NOMO-1 treated with dmso at 0.1 percent for 144 hours (cell line): ENCODE measurements at regions not wholly inside any gene's neighbourhood (a gene's known extent, or its start where the extent isn't known, plus 50 kb on each side); places are given as distances from the start of the nearest gene placed in this dataset.

ENCODE experiments used
- DNase-seq: peaks from one replicate; lab custom pipeline; 2025; ENCODE audit not compliant: unreplicated experiment; lab: John Stamatoyannopoulos, UW

DNA sequence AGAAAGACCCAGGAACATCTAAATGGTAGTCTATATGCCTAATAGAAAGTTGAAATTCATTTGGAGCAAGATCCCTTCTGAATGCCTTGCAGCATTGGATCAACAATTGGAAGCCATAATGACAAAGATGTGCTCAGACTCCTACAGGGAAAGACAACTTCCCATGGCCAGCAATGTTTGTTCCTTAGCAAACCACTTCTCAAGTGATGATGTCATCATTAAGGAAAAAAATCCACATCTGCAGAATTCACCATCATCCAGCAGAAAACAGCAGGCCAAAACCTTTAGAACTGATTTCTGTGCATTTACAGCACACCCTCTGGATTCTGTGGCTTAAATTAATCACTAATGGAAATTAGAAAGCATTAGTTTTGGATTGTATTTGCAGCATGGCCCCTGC lies 82.4 kb upstream of the ZIC3 start:
- DNase-seq = no peak

DNA sequence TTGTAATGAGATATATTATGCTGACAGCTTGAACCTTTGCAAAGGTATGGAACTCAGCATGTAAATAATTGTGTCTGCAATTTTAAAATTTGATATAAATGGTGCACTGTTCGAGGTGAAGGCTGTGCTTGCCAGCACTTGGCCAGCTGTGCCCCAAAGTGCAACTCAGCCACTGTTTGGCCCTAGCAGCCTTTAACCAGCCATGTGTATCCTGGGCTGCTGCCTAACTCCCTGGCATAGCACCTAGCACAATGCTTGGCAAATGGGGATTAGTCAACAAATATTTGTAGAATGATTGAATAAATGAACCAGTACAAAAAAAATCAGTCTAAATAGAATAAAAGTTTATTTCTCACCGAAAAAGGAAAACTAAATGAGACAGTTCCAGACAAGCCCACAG lies 83.8 kb upstream of the ZIC3 start:
- DNase-seq = no peak

DNA sequence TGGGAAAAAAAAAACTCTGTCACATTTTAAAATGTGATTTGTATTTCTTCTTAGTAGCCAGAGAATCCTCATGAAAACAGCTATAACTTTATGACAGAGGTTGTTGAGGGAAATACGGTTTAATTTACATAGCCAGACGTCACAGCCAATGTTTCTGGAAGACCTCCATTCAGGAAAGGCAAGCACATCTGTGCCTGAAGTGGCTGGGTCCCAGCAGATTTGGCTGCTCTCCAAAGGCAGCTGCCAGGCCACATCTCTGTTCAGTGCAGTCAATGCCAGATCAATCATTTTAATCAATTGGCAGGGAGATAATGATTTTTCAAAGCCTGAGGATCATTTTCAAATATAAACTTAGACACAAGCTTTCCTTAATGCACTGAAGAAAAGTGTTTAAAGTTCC lies 86.5 kb upstream of the ZIC3 start:
- no peak for DNase-seq

DNA sequence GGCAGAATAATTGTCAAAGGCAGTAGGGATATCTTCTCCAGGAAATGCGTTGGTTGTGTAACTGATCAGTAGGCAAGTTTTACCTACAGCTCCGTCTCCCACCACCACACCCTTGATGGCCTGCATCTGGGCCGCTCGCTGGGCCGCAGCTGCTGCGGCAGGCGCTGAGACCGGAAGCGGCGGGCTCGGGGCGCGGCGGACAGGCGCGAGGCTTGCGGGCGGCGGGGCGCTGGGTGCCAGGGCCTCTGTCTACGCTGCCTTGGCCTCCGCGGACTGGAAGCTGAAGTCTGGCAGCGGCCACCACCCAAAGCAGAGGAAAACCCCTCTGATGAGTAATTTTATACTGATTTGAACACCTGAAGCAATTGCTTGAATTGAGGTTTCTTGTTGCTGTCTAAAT lies 124.2 kb upstream of the ZIC3 start:
- DNase-seq = no peak

DNA sequence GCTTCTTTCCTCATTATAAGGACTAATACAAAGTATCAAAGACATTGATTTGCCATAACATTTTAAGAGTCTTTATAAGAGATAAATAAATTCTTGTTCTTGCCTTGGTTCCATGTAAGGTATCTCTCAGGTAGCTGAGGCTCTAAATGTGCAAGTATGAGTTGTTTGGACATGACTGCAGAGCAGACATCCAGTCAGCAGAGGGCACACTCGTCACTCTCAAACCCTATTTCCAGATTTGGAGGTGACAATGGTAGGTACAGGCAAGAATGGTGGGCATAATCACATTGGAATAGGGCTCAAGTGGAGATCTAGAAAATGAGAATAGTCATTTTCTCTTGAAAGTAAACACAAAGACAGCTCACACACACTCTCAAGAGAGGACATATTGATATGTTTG lies 133.3 kb upstream of the ZIC3 start:
- no peak for DNase-seq

DNA sequence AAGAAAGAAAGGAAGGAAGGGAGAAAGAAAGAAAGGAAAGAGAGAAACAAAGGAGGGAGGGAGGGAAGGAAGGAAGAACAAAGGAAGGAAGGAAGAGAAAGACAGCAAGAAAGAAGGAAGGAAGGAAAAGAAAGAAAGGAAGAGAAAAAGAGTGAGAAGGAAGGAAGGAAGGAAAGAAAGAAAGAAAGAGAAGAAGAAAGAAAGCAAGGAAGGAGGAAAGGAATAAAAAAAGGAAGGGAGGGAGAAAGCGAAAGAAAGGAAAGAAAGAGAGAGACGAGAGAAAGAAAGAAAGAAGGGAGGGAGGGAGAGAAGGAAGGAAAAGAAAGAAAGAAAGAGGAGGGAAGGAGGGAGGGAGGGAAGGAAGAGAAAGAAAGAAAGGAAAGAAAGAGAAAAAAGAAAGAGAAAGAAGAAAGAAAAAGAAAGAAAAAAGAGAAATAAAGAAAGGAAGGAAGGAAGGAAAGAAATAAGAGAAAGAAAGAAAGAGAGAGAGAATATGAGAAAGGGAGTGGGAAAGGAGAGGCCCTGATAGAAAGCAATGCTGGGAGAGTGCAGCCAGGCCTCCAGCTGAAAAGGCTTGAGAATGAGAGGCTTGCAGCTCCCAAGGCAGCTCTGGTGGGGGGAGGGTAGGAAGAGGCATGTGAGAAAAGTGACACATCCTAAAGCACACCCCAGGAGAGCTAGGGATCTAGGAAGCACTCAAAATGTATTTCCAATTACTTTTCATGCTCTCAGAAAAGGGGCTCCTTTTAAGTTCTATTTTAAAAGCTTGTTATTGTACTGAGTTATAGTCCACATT lies 134.0 kb upstream of the ZIC3 start:
- DNase-seq = no peak

DNA sequence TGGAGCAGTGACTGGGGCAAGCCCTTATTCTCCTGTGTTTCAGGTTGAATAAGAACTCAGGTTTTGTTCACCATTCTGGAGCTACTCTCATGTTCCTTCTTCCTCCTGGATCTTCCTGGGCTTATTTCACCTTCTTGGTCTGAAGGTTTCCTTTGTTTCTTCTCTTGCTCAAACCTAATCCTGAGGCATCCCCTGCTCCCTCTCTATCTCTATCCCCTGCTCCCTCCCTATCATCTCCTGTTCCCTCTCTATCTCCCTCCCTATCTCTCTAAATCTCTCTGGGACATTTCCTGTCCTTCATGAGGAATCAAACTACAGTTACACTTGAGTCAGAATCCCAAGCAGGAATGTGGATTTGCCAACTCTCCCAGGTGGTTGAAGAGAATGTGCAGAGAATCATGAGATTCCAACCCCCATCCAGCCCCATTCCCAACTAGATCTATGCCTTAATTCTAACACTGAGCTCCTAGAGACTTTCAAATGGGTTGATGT lies 134.9 kb upstream of the ZIC3 start:
- DNase-seq = no peak

DNA sequence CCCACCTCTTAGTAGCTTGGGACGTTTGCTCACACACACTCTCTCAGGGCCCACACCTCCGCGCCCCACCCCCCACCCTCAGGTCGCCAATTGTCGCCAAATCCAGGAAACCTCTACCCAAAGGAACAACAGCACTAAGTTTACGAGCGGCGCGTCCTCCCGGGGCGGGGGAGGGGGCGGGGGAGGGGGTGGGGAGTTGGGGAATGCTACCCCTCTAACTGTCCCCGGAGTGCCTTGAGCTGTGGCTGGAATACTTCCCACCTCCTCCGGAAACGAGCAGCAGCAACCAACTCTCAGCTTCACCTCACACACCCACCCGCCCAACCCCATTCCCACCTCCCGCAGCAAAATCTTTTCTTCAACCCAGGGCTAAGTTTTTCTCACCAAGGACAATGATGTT lies 135.6 kb upstream of the ZIC3 start:
- DNase-seq = no peak

DNA sequence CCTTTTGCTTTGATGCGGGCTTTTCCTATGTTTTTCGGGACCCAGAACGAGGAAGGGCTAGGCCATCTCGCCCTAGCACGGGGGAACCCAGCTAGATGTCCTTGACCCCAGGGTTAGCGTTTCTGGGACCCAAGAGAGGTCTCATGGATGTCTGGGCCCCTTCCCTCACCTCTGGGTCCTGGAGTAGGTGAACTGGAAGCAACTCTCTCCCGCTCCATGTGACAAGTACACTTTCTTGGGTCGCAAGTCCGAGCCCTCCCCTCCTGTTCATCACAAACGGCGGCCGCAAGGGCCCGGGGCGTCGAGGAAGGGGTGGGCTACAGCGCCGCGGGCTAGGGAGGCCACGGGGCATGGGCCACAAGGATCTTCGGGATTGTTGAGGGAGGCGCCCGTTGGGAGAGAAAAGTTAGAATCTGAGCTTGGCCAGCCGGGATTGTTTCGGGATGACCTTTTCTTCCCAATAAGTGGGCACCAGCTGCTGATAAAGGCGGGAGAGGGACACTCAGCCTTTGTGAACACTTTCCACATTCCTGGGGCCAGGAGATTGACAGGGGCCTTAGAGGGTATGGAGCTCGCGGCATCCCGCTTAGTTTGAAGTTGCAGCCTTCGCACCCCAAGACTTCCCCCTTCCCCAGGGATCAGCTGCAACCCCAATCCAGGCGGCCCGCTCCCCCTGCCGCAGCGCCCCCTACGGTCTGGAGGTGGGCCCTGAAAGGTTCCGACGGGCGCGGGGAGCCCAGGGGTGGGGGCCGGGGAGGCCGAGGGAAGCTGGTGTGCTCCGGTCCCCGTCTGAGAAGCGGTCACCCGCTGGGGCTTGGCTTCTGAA lies 136.9 kb upstream of the ZIC3 start:
- DNase-seq = no peak

DNA sequence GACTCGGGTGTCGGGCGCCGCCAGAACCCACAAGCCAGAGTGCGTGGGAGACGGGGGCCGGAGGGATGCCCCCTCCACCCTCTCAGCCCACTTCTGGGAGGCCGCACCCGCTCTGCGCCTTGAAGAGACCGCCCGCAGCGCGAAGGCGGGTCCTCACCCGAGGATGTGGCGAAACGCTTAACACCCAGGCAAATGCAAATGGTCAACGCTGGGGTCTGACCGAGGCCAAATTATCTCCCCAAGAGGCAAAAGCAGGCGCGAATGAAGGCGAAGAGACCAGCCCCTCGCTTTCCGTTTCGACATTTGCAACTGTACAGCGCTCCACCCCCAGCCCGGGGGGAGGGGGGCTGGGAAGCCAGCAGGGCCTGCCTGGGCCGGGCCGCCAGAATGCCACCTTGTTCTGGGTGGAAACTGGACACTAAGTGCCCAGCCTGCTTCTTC lies 137.7 kb upstream of the ZIC3 start:
- DNase-seq = no peak

DNA sequence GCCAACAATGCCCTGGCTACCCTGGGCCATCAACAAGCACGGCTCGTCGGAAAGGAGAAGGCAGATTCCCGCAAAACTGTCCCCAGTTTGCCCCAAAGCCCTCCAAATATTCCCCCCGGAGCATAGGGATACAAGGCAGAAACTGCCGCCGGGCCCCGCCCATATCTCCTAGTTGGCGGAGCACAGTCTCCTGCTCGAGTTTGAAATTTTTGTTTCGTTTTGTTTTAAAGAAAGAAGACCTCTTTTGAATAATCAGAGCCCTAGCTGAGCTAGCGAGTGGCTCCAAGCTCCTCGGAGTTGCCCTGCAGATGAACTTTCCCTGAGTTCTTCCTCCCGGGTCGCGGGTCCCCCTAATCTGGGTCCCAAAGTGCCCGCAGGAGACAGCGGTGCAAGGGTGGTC lies 138.1 kb upstream of the ZIC3 start:
- no peak for DNase-seq

DNA sequence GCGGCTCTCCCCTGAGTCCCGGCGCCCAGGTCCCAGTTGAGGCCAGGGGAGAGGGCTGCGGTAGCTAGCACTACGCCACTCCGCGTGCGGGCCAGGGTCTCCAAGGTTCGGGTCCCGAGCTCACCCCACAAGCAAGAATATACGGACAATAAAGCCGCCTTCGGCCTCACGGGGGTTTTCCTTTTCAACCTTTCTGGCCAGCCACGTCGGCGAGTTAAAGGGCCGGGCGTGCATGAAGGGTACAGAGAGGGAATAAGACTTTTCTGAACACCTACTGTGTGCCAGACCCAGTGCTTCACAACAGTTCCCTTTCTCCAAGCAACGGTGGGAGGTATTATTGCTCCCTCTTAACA lies 138.5 kb upstream of the ZIC3 start:
- no peak for DNase-seq

DNA sequence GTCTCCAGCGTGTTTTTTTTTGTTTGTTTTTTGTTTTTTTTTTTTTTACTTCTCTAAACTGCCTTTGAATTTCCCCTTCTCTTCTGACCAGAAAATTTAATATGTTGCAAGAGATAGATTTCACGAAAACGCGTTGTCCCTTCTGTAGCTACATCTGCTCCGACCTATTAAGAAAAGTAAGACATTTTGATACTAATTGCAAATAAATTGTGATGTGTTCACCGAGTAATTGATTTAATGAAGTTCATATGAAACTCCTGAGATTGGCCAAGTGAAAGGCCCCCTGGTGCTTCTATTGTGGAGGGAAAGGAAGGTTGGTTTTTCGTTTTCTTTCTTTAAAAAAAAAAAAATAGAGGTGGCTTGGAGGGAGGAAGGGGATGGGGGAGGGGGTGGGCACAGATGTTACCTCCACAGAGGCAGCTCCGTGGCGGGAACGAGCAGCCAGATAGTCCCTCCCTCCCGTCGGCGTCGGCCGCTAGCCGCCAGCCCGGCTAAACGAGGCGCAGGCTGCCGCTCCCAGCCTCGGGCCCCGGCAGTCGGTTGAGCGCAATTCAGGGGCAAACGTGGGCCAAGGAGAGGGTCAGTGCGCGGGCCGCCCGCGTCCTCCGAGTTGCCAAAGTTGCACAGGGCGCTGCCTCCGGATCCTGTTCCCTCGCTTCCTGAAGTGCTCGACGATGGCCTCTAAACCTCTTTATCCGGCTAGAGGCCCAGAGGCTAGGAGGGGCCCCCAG lies 139.1 kb upstream of the ZIC3 start:
- no peak for DNase-seq

DNA sequence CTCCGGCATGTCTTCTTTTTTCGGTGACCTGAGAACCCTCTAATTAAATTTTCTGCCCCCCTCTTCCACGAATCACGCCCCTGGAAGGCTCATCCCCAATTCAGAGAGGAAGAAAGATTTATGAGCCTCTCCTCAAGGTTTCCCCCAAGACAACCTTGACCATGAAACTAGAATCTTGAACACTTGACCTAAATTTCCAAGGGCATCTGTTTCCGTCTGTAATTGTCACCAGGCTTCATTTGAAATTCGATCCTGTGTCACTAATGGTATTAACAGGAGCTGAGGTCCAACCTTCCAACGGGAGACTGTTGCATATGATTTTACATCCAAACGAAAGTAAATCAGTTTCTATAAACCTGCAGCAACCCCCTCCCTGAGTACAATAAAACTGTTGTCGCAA lies 139.9 kb upstream of the ZIC3 start:
- DNase-seq = no peak

DNA sequence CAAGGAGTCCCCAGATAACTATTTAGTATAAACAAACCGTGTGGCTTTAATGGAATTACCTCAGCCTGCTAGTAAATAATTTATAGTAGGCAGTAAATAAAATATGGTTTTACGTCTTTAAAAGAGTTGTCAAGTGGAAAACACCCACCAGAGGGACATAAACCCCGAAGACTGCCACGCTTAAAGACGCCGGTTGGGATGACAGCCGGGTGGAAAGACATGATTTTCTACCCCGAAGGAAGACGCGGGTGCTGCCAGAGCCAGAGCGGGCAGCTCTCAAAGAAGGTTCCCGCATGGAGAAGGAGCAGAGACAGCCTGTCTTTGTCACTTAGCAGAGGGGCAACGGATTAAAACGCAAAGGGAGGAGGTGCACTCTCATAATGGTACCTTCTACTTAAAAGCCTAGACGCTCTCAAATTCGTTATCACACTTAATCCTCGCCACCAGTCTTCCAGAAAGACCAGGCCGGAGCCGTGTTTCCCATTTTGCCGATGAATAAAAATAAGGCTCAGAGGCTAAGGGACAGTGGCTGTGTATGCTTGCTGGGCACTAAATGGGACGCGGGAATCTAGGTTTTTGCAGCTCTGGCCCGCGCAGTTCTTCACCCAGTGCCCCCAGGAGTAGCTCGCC lies 140.5 kb upstream of the ZIC3 start:
- no peak for DNase-seq

DNA sequence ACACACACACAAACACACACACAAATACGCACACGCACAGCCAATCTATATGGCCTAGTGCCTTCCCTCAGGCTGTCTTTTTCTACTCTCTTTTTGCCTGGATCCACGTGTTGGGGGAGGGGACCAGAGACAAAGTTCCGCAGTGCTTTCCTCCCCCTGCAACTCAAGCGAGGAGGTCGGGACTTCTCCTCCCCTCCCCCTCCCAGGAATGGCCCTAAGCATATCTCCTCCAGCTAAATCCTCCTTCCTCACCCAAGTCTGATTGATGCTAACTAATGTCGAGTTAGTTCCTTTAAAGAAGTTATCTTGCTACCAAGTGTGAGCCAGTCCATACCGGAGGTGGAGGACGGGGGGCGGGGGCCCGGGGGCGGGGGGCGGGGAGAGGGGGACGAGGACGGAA lies 141.2 kb upstream of the ZIC3 start:
- DNase-seq = no peak

DNA sequence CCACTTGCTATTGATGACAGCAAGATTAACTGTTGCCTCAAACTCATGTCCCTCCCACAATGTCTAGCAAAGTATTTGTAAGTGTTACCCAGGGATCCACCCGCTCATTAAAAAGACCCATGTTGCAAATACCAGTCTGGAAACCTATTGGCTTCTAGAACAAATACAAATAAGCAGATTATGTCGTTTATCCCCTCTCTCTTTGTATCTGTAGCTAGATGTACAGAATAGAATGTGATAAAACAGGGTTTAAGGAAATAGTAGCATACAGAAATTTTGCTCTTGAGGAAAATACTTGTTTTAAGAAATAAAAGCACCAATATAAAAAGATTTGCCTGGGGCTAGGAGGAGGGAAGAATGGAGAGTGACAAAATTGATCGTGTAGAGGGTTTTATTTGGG lies 142.7 kb upstream of the ZIC3 start:
- no peak for DNase-seq

DNA sequence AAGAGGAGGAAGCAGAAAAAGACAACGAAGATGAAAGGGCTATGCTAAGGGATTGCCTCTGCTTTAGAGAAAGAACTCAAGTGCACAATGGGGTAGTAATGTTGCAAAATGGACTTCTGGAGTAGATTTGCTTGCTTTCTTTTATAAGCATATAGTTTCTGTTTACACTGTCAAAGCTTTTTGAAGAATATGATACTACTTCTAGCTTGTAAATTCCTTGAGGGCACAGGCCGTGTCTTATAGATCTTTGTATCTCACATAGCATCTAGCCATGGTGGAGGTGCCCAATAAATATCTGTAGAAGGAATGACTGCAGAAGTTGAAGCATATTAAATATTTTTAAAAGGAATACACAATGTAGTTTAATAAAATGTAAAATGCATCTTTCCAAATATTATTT lies 147.8 kb upstream of the ZIC3 start:
- DNase-seq = no peak

DNA sequence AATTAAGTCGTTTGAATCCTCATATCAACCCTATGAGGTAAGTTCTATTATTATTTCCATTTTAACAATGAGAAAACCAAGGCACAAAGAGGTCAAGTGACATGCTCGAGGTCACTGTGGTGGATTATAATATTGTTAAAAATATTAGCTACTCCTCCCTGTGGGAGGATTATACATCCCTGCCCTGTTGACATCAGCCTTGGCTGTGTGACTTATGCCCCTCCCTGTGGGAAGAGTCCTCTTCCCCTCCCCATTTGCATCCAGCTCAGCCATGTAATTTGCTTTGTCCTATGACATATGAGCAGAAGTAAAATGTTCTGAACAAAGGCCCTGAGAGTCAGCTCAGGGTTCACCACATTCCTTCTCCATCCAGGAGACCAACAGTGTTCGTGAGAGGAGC lies 152.7 kb upstream of the ZIC3 start:
- no peak for DNase-seq

DNA sequence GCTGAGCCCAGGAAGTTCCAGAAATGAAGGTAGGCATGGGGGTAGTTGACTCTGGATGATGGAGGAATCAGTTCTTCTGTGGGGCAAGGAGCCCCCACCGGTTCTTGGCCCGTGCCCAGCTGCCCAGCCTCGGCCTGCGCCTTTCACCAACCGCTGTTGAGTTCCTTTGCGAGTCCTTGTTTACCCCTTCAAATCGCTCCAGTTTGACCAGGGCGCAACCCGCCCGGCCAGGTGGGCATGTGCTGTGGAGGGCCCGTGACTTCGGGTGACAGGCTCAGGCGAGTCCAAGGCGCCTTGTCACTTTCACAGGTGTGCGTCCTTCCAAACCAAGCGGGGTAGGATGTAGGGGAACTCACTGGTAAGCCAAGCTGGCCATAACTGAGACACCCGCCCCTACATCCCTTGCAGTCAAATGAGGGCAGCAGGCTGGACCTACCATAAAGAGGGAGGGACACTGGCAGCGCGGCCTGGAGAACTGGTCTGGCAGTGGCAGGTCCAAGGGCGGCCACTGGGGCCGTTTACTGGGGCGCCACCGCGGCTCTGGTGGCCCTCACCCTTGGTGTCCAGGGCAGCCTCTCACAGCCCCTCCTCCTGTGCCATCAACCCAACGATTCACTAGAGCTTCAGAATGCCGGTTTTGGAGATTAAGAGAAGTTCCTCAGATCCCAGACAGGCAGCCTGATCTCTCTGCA lies 160.3 kb upstream of the ZIC3 start:
- DNase-seq = no peak

DNA sequence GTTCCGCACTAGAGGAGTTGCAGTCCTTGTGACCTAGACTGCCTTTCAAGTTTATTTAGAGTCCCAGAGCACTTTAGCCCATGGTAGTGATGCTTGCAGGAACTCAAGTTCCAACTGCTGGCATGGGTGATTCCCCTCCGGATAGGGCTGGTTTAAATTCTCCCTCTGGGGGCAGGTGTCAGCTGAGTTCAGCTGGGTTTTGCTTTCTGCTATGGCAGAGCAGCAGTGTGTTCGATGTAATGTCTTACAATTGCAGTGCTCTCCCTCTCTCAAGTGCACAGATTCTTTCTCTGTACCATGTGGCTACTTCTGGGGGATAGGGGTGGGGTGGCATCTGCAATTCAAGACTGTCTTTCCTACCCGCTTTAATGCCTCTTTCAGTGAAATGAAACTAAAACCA lies 164.8 kb upstream of the ZIC3 start:
- no peak for DNase-seq
